Stimulated activated CD4-positive, alpha-beta T cell treated with anti-CD3 and anti-CD28 coated beads, Interleukin-4, amount 100 ng/mL, for 24 hours (primary cell): ENCODE measurements at regions not wholly inside any gene's neighbourhood (a gene's known extent, or its start where the extent isn't known, plus 50 kb on each side); places are given as distances from the start of the nearest gene placed in this dataset.

Experiments
- DNase-seq: peaks from one replicate; pipeline ENCODE4 v3.0.0-alpha.2; 2020

- DNase-seq: no peak
Observed at GRCh38 chr6:137737836-137738596, 129.0 kb upstream of the TNFAIP3 start.

GRCh38 chr6:137738931-137739504 lies 128.0 kb upstream of the TNFAIP3 start:
- DNase-seq: no peak

GRCh38 chr6:137739544-137739943 lies 127.5 kb upstream of the TNFAIP3 start:
- no peak for DNase-seq

- no peak for DNase-seq
Observed at GRCh38 chr6:137740091-137740755, 126.8 kb upstream of the TNFAIP3 start.

- DNase-seq: no peak
Observed at GRCh38 chr6:137740967-137741761, 125.9 kb upstream of the TNFAIP3 start.

- DNase-seq: no peak
Observed at GRCh38 chr6:137743493-137743892, 123.6 kb upstream of the TNFAIP3 start.

- DNase-seq: no peak
Observed at GRCh38 chr6:137744877-137745276, 122.2 kb upstream of the TNFAIP3 start.

- no peak for DNase-seq
Observed at GRCh38 chr6:137745321-137745720, 121.7 kb upstream of the TNFAIP3 start.

GRCh38 chr6:137746264-137746663 lies 120.8 kb upstream of the TNFAIP3 start:
- no peak for DNase-seq

- DNase-seq: no peak
Observed at GRCh38 chr6:137749696-137750211, 117.3 kb upstream of the TNFAIP3 start.

- no peak for DNase-seq
Observed at GRCh38 chr6:137750297-137750696, 116.8 kb upstream of the TNFAIP3 start.

- DNase-seq: no peak
Observed at GRCh38 chr6:137751768-137752560, 115.1 kb upstream of the TNFAIP3 start.

- no peak for DNase-seq
Observed at GRCh38 chr6:137754366-137754765, 112.7 kb upstream of the TNFAIP3 start.

GRCh38 chr6:137754866-137755265 lies 112.2 kb upstream of the TNFAIP3 start:
- DNase-seq: no peak

- DNase-seq: no peak
Observed at GRCh38 chr6:137755284-137755683, 111.8 kb upstream of the TNFAIP3 start.

- DNase-seq: no peak
Observed at GRCh38 chr6:137756788-137757187, 110.3 kb upstream of the TNFAIP3 start.

GRCh38 chr6:137758661-137759060 lies 108.4 kb upstream of the TNFAIP3 start:
- no peak for DNase-seq

GRCh38 chr6:137759624-137760023 lies 107.4 kb upstream of the TNFAIP3 start:
- DNase-seq: no peak

GRCh38 chr6:137761072-137761471 lies 106.0 kb upstream of the TNFAIP3 start:
- DNase-seq: no peak

- no peak for DNase-seq
Observed at GRCh38 chr6:137761487-137761886, 105.6 kb upstream of the TNFAIP3 start.

GRCh38 chr6:137762168-137763090 lies 104.6 kb upstream of the TNFAIP3 start:
- no peak for DNase-seq
